ENCODE measurements at regions not wholly inside any gene's neighbourhood (a gene's known extent, or its start where the extent isn't known, plus 50 kb on each side); places are given as distances from the start of the nearest gene placed in this dataset.

DNA sequence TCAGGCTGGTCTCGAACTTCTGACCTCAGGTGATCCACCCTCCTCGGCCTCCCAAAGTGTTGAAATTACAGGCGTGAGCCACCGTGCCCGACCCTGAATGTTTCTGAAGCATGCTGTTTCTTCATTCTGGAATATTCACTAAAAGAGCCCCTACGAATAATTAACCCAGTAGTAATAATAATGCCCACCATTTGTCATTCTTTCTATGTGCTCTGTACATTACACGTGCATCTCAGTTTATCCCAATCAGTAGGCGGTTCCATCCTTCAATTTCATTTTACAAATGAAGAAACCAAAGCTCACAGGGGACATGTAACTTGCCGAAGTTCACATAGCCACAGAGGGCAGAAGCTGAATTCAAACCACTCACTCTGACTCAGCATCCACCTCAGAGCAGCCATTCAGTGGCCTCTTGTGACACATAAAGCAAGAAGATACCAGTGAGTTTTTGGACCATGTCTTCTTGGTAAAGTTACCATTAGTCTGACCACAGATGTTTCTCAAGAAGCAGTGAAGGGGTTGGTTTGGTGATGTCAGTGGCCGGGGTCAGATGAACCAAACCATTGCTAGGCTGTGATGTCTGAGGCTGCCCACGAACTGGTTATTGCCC, 71.9 kb upstream of the DUSP5 start:
- TF ChIP-seq RCOR1 (IDR thresholded peaks at IDR 0.05; ENCODE audit: borderline replicate concordance in 1 of 2, low read depth in 2 of 2, low read length in 2 of 2) (no peak), SPI1 (IDR thresholded peaks at IDR 0.05; ENCODE audit: borderline replicate concordance, low read depth, low read length) (no peak), HDAC2 (IDR thresholded peaks at IDR 0.05) (no peak), ETS2 (tag; IDR thresholded peaks at IDR 0.05; ENCODE audit: borderline replicate concordance, poor library complexity, severe bottlenecking) (no peak), ZNF174 (CRISPR knock-in tag; IDR thresholded peaks at IDR 0.05) (no peak), YY1 (IDR thresholded peaks at IDR 0.05; ENCODE audit: borderline replicate concordance in 1 of 3, control insufficient read depth in 1 of 3, extremely low read depth in 1 of 3, insufficient read depth in 3 of 3, insufficient read length in 1 of 3, insufficient replicate concordance in 2 of 3, low read depth in 1 of 3, low read length in 2 of 3) (peak in 1 of 3 experiments; percentile 26), RBFOX2 (IDR thresholded peaks at IDR 0.05; ENCODE audit: low read depth, low read length) (no peak)

Measured in K562 (cell line).